ENCODE measurements at regions not wholly inside any gene's neighbourhood (a gene's known extent, or its start where the extent isn't known, plus 50 kb on each side); places are given as distances from the start of the nearest gene placed in this dataset.
"Not testable (repeated sequence)": the region's sequence is repeated elsewhere in the genome, so short reads cannot be mapped to it uniquely, and the experiment has no call there.

GRCh38 chr4:67332627-67333026 is 212.7 kb downstream of the CENPC start:
- DNase-seq (ENCODE audit: low read depth in 2 of 2): no peak

GRCh38 chr4:67328393-67328792 is 216.9 kb downstream of the CENPC start:
- DNase-seq (ENCODE audit: low read depth in 2 of 2): no peak

DNA sequence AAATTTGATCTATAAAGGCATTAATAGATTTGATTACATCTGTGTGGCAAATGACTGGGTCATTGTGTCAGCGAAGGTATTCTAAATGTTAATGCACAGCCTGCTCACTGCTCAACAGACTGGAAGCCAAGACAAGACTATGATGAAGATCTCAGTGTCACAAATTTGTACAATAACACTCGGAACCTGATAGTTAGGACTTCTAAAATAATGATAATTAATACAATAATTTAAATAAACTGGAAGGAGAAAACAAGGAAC is 217.4 kb downstream of the CENPC start:
- DNase-seq (ENCODE audit: low read depth in 2 of 2): no peak

GRCh38 chr4:67327245-67328017 is 217.9 kb downstream of the CENPC start:
- DNase-seq (ENCODE audit: low read depth in 2 of 2): peak; percentile 10 to 17

DNA sequence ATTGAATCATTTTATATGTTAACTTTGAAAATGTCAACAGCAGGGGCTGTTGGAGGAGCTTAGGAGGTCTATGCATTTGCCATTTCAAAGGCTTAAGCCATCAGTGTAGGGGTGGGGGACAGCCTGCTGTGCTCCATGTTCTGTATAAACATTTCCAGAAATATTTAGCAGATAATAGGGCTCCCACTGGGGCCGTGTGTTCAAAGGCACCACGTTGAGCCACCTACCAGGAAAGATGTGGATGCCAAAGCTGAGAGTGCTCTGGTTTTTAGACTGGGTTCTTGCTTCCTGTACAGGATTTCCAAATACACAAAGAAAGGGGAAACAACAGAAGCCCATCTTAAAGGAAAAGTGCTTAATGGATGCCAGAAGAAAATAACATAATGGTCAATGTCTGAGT is 219.5 kb downstream of the CENPC start:
- no peak for DNase-seq (ENCODE audit: low read depth in 2 of 2)

DNA sequence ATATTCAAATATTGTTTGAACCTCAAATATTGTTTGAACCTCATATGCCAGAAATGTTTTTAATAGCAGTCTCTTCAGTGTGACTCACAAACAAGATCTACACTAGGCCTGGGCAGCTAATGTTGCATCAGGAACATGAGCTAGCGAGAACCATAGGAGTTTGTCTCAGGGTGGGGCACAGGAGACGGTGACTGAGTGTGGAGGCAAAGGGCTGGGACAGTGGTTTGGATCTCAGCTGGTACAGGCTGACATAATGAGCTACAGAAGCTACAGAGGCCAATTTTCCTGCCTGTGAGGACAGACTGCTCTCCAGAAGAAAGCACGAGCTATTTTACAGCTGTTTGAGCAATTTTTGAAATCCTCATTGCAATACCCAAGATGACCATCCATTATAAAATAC is 224.7 kb downstream of the CENPC start:
- DNase-seq (ENCODE audit: low read depth in 2 of 2): no peak

DNA sequence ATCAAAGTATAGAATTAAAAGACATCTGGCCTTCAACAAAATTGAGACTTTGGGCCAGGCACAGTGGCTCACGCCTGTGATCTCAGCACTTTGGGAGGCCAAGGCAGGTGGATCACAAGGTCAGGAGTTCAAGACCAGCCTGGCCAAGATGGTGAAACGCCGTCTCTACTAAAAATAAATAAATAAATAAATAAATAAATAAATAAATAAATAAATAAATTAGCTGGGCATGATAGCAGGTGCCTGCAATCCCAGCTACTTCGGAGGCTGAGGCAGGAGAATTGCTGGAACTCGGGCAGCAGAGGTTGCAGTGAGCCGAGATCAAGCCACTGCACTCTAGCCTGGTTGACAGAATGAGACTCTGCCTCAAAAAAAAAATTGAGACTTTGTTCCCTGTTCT is 225.7 kb downstream of the CENPC start:
- not testable (repeated sequence) for DNase-seq (ENCODE audit: low read depth in 2 of 2)

- DNase-seq (ENCODE audit: low read depth in 2 of 2): not testable (repeated sequence)
Observed at GRCh38 chr4:67300497-67301185, 244.7 kb downstream of the CENPC start.

GRCh38 chr4:67292636-67293035 is 252.7 kb downstream of the CENPC start:
- no peak for DNase-seq (ENCODE audit: low read depth in 2 of 2)

GRCh38 chr4:67292045-67292444 is 253.3 kb downstream of the CENPC start:
- DNase-seq (ENCODE audit: low read depth in 2 of 2): no peak

DNA sequence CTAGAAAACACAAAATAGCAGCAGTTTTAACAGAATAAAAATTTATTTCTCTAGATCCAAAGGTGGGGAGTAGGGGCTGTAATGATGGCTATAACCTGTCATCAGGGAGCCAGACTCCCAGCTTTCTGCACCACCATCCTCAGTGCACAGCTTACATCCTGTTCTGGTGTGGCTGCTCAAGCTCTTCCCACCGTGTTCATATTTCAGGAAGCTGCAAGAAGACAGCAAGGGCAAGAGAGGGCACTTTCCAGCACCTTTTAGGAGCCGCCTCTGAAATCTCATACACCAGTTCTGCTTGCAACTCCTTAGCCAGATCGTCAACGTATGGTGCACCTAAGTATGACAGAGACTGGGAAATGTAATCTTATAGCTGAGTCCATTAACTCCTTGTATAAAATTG is 253.7 kb downstream of the CENPC start:
- DNase-seq (ENCODE audit: low read depth in 2 of 2): no peak

- peak; percentile 1 to 4 for DNase-seq (ENCODE audit: low read depth in 2 of 2)
Observed at GRCh38 chr4:67288964-67289363, 256.3 kb downstream of the CENPC start.

- no peak for DNase-seq (ENCODE audit: low read depth in 2 of 2)
Observed at GRCh38 chr4:67286724-67287123, 258.6 kb downstream of the CENPC start.

DNA sequence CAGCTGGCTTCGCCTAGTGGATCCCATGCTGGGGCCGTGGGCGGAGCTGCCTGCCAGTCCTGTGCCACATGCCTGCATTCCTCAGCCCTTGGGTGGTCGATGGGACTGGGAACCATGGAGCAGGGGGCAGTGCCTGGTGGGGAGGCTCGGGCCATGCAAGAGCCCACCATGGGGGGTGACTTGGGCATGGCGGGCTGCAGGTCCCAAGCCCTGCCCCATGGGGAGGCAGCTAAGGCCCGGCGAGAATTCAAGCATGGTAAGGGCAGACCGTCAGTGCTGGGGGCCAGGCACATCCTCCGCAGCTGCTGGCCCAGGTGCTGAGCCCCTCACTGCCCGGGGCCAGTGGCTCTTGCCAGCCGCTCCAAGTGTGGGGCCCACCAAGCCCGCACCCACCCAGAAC is 262.6 kb downstream of the CENPC start:
- DNase-seq (ENCODE audit: low read depth in 2 of 2): no peak

DNA sequence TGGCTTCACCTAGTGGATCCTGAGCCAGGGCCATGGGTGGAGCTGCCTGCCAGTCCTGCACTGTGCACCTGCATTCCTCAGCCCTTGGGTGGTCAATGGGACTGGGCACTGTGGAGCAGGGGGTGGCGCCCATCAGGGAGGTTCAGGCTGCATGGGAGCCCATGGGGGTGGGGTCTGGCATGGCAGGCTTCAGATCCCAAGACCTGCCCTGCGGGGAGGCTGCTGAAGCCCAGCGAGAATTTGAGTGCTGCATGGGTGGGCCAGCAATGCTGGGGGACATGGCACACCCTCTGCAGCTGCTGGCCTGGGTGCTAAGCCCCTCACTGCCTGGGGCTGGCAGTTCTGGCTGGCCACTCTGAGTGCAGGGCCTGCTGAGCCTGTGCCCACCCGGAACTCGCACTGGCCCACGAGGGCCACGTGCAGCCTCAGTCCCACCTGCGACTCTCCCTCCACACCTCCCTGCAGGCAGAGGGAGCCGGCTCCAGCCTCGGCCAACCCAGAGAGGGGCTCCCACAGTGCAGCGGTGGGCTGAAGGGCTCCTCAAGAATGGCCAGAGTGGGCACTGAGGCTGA is 270.0 kb downstream of the CENPC start:
- DNase-seq (ENCODE audit: low read depth in 2 of 2): no peak

DNA sequence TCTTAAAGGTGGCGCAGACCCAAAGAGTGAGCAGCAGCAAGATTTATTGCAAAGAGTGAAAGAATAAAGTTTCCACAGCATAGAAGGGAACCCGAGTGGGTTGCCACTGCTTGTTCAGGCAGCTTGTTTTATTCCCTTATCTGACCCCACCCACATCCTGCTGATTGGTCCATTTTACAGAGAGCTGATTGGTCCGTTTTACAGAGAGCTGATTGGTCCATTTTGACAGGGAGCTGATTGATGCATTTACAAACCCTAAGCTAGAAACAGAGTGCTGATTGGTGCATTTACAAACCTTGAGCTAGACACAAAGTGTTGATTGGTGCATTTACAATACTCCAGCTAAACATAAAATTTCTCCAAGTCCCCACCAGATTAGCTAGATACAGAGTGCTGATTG is 270.6 kb downstream of the CENPC start:
- DNase-seq (ENCODE audit: low read depth in 2 of 2): not testable (repeated sequence)

DNA sequence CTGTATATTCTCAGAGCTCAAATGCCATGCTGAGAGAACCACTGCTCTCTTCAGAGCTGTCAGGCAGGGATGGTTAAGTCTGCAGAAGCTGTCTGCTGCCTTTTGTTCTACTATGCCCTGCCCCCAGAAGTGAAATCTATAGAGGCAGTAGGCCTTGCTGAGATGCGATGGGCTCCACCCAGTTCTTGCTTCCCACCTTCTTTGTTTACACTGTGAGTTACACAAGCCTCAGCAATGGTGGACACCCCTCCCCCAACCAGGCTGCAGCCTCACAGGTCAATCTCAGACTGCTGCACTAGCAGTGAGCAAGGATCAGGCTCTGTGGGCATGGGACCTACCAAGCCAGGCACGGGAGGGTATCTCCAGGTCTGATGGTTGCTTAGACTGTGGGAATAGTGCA is 271.6 kb downstream of the CENPC start:
- no peak for DNase-seq (ENCODE audit: low read depth in 2 of 2)

GRCh38 chr4:67261971-67262370 is 283.3 kb downstream of the CENPC start:
- no peak for DNase-seq (ENCODE audit: low read depth in 2 of 2)

- DNase-seq (ENCODE audit: low read depth in 2 of 2): no peak
Observed at GRCh38 chr4:67256388-67257043, 288.8 kb downstream of the CENPC start.

GRCh38 chr4:67250131-67250896 is 295.0 kb downstream of the CENPC start:
- no peak for DNase-seq (ENCODE audit: low read depth in 2 of 2)

GRCh38 chr4:67236788-67237187 is 308.5 kb downstream of the CENPC start:
- DNase-seq (ENCODE audit: low read depth in 2 of 2): no peak

DNA sequence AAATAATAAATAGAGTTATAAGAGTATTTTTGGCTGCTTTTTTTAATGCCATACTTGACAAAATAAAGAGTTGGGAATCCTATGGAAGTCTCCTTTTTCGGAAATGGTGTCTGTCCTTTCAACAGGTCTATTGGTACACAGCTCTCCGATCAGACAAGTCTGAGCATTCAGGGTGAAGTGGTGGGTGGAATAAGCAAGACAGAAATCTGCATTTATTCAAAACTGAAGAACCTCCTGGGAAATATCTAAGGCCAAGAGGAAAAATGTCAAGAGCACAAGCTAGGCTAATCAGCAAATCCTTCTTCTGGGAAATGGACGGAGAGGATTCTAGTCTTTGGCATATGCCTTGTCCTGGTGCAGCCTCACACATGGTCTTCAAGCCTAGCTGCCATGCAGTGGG is 309.0 kb downstream of the CENPC start:
- DNase-seq (ENCODE audit: low read depth in 2 of 2): no peak

Measured in stimulated activated CD8-positive, alpha-beta memory T cell treated with anti-CD3 and anti-CD28 coated beads, Interleukin-2, amount 100 ng/mL, for 48 hours (primary cell).